Astrocyte (in vitro differentiated cells and primary cell): ENCODE measurements at regions not wholly inside any gene's neighbourhood (a gene's known extent, or its start where the extent isn't known, plus 50 kb on each side); places are given as distances from the start of the nearest gene placed in this dataset.

Experiments
- DNase-seq: peaks from one replicate; pipeline ENCODE4 v3.0.0-alpha.2; 2010; ENCODE audit warnings: low read depth
- FAIRE-seq: peaks from 2 replicates; lab custom pipeline; 2011; peaks lifted over from hg19 to GRCh38; lab: Jason Lieb, UNC
- H2AFZ ChIP-seq: 2 replicates; pipeline ENCODE4 v1.6.0; 2012; ENCODE audit warnings: low read depth, low read length, inconsistent platforms
- H3K27ac ChIP-seq: 2 replicates; pipeline ENCODE4 v1.5.1; 2011; ENCODE audit warnings: low read depth, low read length, inconsistent platforms
- H3K27me3 ChIP-seq: 2 replicates; pipeline ENCODE4 v1.6.0; 2011; ENCODE audit warnings: low read length, inconsistent platforms; ENCODE audit not compliant: insufficient read depth
- H3K36me3 ChIP-seq: 2 replicates; pipeline ENCODE4 v1.5.1; 2011; ENCODE audit warnings: low read length, inconsistent platforms; ENCODE audit not compliant: insufficient read depth
- H3K4me1 ChIP-seq: 2 replicates; pipeline ENCODE4 v1.5.1; 2011; ENCODE audit warnings: low read length, inconsistent platforms; ENCODE audit not compliant: insufficient read depth
- H3K4me2 ChIP-seq: 2 replicates; pipeline ENCODE4 v1.6.0; 2012; ENCODE audit warnings: low read length, inconsistent platforms
- H3K4me3 ChIP-seq: 2 replicates; pipeline ENCODE4 v1.5.1; 2011; ENCODE audit warnings: low read depth, mild to moderate bottlenecking, low read length, inconsistent platforms; ENCODE audit not compliant: insufficient read depth
- H3K79me2 ChIP-seq: 2 replicates; pipeline ENCODE4 v1.6.0; 2012; ENCODE audit warnings: mild to moderate bottlenecking, low read length, inconsistent platforms; ENCODE audit not compliant: insufficient read depth
- H3K9ac ChIP-seq: 2 replicates; pipeline ENCODE4 v1.6.0; 2012; ENCODE audit warnings: mild to moderate bottlenecking, low read length, inconsistent platforms
- H3K9me3 ChIP-seq: 2 replicates; pipeline ENCODE4 v1.5.1; 2012; ENCODE audit warnings: low read depth, mild to moderate bottlenecking, low read length, inconsistent platforms; ENCODE audit not compliant: insufficient read depth
- H4K20me1 ChIP-seq: 2 replicates; pipeline ENCODE4 v1.6.0; 2012; ENCODE audit warnings: low read length, inconsistent platforms; ENCODE audit not compliant: insufficient read depth
- H3K27ac Mint-ChIP-seq: one replicate; pipeline ENCODE4 v1.8.0; 2021; ENCODE audit warnings: mild to moderate bottlenecking, mixed read lengths; ENCODE audit not compliant: unreplicated experiment
- H3K27me3 Mint-ChIP-seq: one replicate; pipeline ENCODE4 v1.8.0; 2021; ENCODE audit warnings: low read depth, mixed read lengths; ENCODE audit not compliant: unreplicated experiment
- H3K36me3 Mint-ChIP-seq: one replicate; pipeline ENCODE4 v1.8.0; 2021; ENCODE audit warnings: low read depth, mixed read lengths; ENCODE audit not compliant: unreplicated experiment
- H3K4me1 Mint-ChIP-seq: one replicate; pipeline ENCODE4 v1.8.0; 2021; ENCODE audit warnings: low read depth, mixed read lengths; ENCODE audit not compliant: unreplicated experiment
- H3K4me3 Mint-ChIP-seq: one replicate; pipeline ENCODE4 v1.8.0; 2021; ENCODE audit warnings: mild to moderate bottlenecking, moderate library complexity, mixed read lengths; ENCODE audit not compliant: unreplicated experiment
- H3K9me3 Mint-ChIP-seq: one replicate; pipeline ENCODE4 v1.8.0; 2021; ENCODE audit warnings: mild to moderate bottlenecking, mixed read lengths; ENCODE audit not compliant: unreplicated experiment
- CTCF ChIP-seq: IDR thresholded peaks from 2 replicates; pipeline ENCODE4 v1.5.1; 2011; ENCODE audit warnings: low read depth, mild to moderate bottlenecking, inconsistent platforms, low read length, moderate library complexity; ENCODE audit not compliant: insufficient read depth
- EZH2 ChIP-seq: IDR thresholded peaks from 2 replicates; pipeline ENCODE4 v1.6.1; 2012; ENCODE audit warnings: mild to moderate bottlenecking, low read length, inconsistent platforms; ENCODE audit not compliant: insufficient read depth

- Mint-ChIP-seq H3K27ac (no peak overlapping the region), H3K36me3 (no peaks in the 10 kb centered on the region), H3K4me3 (no peak overlapping the region), H3K27me3 (no peaks in the 10 kb centered on the region), H3K9me3 (peaks cover 7% of the 10 kb centered on the region), H3K4me1 (no peaks in the 10 kb centered on the region)
- no peak overlapping the region for H3K4me3 ChIP-seq
- FAIRE-seq (no peak), DNase-seq (no peak)
- H3K9ac ChIP-seq: no peak overlapping the region
- no peaks in the 10 kb centered on the region for H3K79me2 ChIP-seq
- no peaks in the 10 kb centered on the region for H3K9me3 ChIP-seq
- H3K36me3 ChIP-seq: no peaks in the 10 kb centered on the region
- no peaks in the 10 kb centered on the region for H3K27me3 ChIP-seq
- no peak overlapping the region for H3K27ac ChIP-seq
- H3K4me2 ChIP-seq: no peak overlapping the region
- no peaks in the 10 kb centered on the region for H4K20me1 ChIP-seq
- H2AFZ ChIP-seq: no peak overlapping the region
- TF ChIP-seq EZH2: no peak
- no peak for TF ChIP-seq CTCF
- no peaks in the 10 kb centered on the region for H3K4me1 ChIP-seq
Observed at GRCh38 chr3:164781755-164782154, 296.5 kb downstream of the SI start.

- H3K27me3 Mint-ChIP-seq: no peaks in the 10 kb centered on the region
- no peaks in the 10 kb centered on the region for H3K4me1 ChIP-seq
- H4K20me1 ChIP-seq: no peaks in the 10 kb centered on the region
- H3K4me3 Mint-ChIP-seq: no peak overlapping the region
- no peaks in the 10 kb centered on the region for H3K9me3 Mint-ChIP-seq
- no peak for TF ChIP-seq CTCF
- no peak overlapping the region for H3K4me3 ChIP-seq
- H3K4me1 Mint-ChIP-seq: no peaks in the 10 kb centered on the region
- H3K36me3 ChIP-seq: no peaks in the 10 kb centered on the region
- no peaks in the 10 kb centered on the region for H3K27me3 ChIP-seq
- no peak overlapping the region for H3K27ac ChIP-seq
- H3K4me2 ChIP-seq: no peak overlapping the region
- H3K9me3 ChIP-seq: no peaks in the 10 kb centered on the region
- no peak for DNase-seq
- no peak for FAIRE-seq
- no peak overlapping the region for H3K9ac ChIP-seq
- H3K36me3 Mint-ChIP-seq: no peaks in the 10 kb centered on the region
- no peak overlapping the region for H3K27ac Mint-ChIP-seq
- no peak overlapping the region for H2AFZ ChIP-seq
- no peaks in the 10 kb centered on the region for H3K79me2 ChIP-seq
Observed at GRCh38 chr3:164779816-164780215, 298.5 kb downstream of the SI start.

DNA sequence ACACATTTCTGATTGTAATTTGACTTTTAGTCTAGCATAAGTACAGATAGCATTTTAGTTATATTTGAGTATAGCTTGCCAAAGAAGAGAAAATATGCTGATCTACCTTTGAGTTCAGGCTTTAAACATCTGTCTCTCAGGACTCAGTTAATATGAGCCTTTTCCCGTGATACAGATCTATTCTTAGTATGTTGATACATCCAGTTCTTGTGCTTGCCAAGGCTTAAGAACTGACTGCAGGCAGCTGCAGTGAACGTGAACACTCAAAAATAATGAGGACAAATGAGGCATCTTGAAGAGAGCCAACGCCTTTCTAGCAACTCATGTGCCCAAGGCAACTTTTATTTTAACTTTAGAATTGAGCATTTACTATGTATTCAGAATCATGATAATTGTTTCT, 325.5 kb downstream of the SI start:
- Histone ChIP-seq H3K27me3 (no peaks in the 10 kb centered on the region), H3K79me2 (no peaks in the 10 kb centered on the region), H3K9ac (no peak overlapping the region), H3K4me1 (no peaks in the 10 kb centered on the region), H3K4me3 (no peak overlapping the region), H3K36me3 (no peaks in the 10 kb centered on the region), H3K9me3 (no peaks in the 10 kb centered on the region), H3K27ac (no peak overlapping the region), H4K20me1 (no peaks in the 10 kb centered on the region), H2AFZ (no peak overlapping the region), H3K4me2 (no peak overlapping the region)
- Mint-ChIP-seq H3K9me3 (no peaks in the 10 kb centered on the region), H3K36me3 (no peaks in the 10 kb centered on the region), H3K27me3 (no peaks in the 10 kb centered on the region), H3K27ac (no peak overlapping the region), H3K4me3 (no peak overlapping the region), H3K4me1 (no peaks in the 10 kb centered on the region)
- DNase-seq (no peak), FAIRE-seq (no peak)
- TF ChIP-seq EZH2 (no peak), CTCF (no peak)
